IMR-90 (cell line): ENCODE measurements at regions not wholly inside any gene's neighbourhood (a gene's known extent, or its start where the extent isn't known, plus 50 kb on each side); places are given as distances from the start of the nearest gene placed in this dataset.

Experiments used
- CEBPB ChIP-seq: IDR thresholded peaks from 2 replicates; pipeline ENCODE4 v1.6.1; 2012; ENCODE audit warnings: low read depth, low read length, improper control_type of control experiment
- CTCF ChIP-seq: conservative IDR thresholded peaks from 2 replicates; pipeline ENCODE4 v1.5.1; 2012; ENCODE audit warnings: mild to moderate bottlenecking, low read depth, low read length, improper control_type of control experiment
- ELK1 ChIP-seq: fragments of 150-350 bp; IDR thresholded peaks from 2 replicates; pipeline ENCODE4 v1.6.1; 2016; ENCODE audit warnings: low read depth, mild to moderate bottlenecking, low read length, moderate library complexity, borderline replicate concordance
- FOS ChIP-seq: fragments of 150-350 bp; IDR thresholded peaks from 2 replicates; pipeline ENCODE4 v1.6.1; 2016; ENCODE audit warnings: low read depth, low read length
- MXI1 ChIP-seq: IDR thresholded peaks from 2 replicates; pipeline ENCODE4 v1.6.1; 2012; ENCODE audit warnings: low read depth, mild to moderate bottlenecking, low read length, moderate library complexity, borderline replicate concordance
- NFE2L2 ChIP-seq: fragments of 150-350 bp; IDR thresholded peaks from 2 replicates; pipeline ENCODE4 v1.6.1; 2016; ENCODE audit warnings: low read depth, mild to moderate bottlenecking, low read length
- POLR2A ChIP-seq: IDR thresholded peaks from 2 replicates; pipeline ENCODE4 v1.6.1; 2012; ENCODE audit warnings: mild to moderate bottlenecking, low read depth, low read length
- RAD21 ChIP-seq: IDR thresholded peaks from 2 replicates; pipeline ENCODE4 v1.6.1; 2012; ENCODE audit warnings: low read length, improper control_type of control experiment
- RCOR1 ChIP-seq: IDR thresholded peaks from 2 replicates; pipeline ENCODE4 v1.6.1; 2012; ENCODE audit warnings: mild to moderate bottlenecking, low read length, improper control_type of control experiment; ENCODE audit not compliant: insufficient replicate concordance
- RFX5 ChIP-seq: IDR thresholded peaks from 2 replicates; pipeline ENCODE4 v1.8.0; 2012; ENCODE audit warnings: low read depth, mild to moderate bottlenecking, low read length, moderate library complexity
- SMC3 ChIP-seq: fragments of 150-350 bp; IDR thresholded peaks from 2 replicates; pipeline ENCODE4 v1.6.1; 2016; ENCODE audit warnings: low read depth, mild to moderate bottlenecking, antibody characterized with exemption, low read length, moderate library complexity
- USF2 ChIP-seq: fragments of 150-350 bp; IDR thresholded peaks from 2 replicates; pipeline ENCODE4 v1.6.1; 2017; ENCODE audit warnings: mild to moderate bottlenecking, antibody characterized with exemption, low read length, low read depth

- TF ChIP-seq CTCF (no peak), POLR2A (no peak), RFX5 (no peak), USF2 (no peak), SMC3 (no peak), NFE2L2 (no peak), FOS (no peak), CEBPB (no peak), RCOR1 (no peak), RAD21 (no peak), MXI1 (no peak), ELK1 (no peak)
These were observed 742.1 kb downstream of the LIG4 start for GRCh38 chr13:107473253-107473652.
